Heart left ventricle (tissue), 16 donors: ENCODE measurements at regions not wholly inside any gene's neighbourhood (a gene's known extent, or its start where the extent isn't known, plus 50 kb on each side); places are given as distances from the start of the nearest gene placed in this dataset.
A peak's percentile ranks its signal among the peaks of the same experiment; 100 is the strongest.

Source experiments
- ATAC-seq, 4 donors: fragments of 200-7000 bp; cut with Tn5 transposase; one replicate each; pipeline ENCODE4 v1.9.1; 2020 to 2022; ENCODE audit warnings: moderate library complexity in 4 of 4, mild to moderate bottlenecking in 3 of 4, moderate number of reproducible peaks in 1 of 4
- DNase-seq, 5 donors: peaks; one replicate each; pipeline ENCODE4 v3.0.0-alpha.2; 2020
- H3K27ac ChIP-seq, 12 donors: fragments of 200-600 bp; sonication (generic) in 4 of 12; one replicate each; pipeline versions ENCODE4 v1.5.0 to v1.8.0; 2016 to 2022; ENCODE audit warnings: mild to moderate bottlenecking in 2 of 12
- H3K27me3 ChIP-seq, 9 donors: fragments of 200-600 bp; sonication (generic) in 2 of 9; one replicate each; pipeline versions ENCODE4 v1.5.1 to v1.8.0; 2016 to 2022; ENCODE audit warnings: mild to moderate bottlenecking in 3 of 9
- H3K36me3 ChIP-seq, 9 donors: fragments of 200-600 bp; sonication (generic) in 2 of 9; one replicate each; pipeline versions ENCODE4 v1.5.0 to v1.8.0; 2018 to 2022; ENCODE audit warnings: mild to moderate bottlenecking in 2 of 9
- H3K4me1 ChIP-seq, 12 donors: fragments of 200-600 bp; sonication (generic) in 4 of 12; one replicate each; pipeline versions ENCODE4 v1.5.0 to v1.8.0; 2016 to 2022; ENCODE audit warnings: mild to moderate bottlenecking in 3 of 12
- H3K4me3 ChIP-seq, 12 donors: fragments of 200-600 bp; sonication (generic) in 4 of 12; one replicate each; pipeline versions ENCODE4 v1.5.0 to v1.8.0; 2017 to 2022; ENCODE audit warnings: mild to moderate bottlenecking in 9 of 12, moderate library complexity in 4 of 12
- H3K9me3 ChIP-seq, 12 donors: fragments of 200-600 bp; sonication (generic) in 4 of 12; one replicate each; pipeline versions ENCODE4 v1.5.0 to v1.8.0; 2016 to 2022; ENCODE audit warnings: mild to moderate bottlenecking in 1 of 12
- POLR2A ChIP-seq, 2 donors: fragments of 450-650 bp; IDR thresholded peaks; one replicate each; pipeline ENCODE4 v1.6.1; 2017; ENCODE audit warnings: antibody characterized with exemption in 2 of 2, mild to moderate bottlenecking in 2 of 2, moderate library complexity in 2 of 2
- WGBS, 4 donors: extraction: QIAGEN DNeasy Blood & Tissue Kit in 2 of 4; methylation state at CpG; one replicate each; pipeline versions ENCODE4 v1.1.5 to v1.1.7; 2013 to 2018; 5-methylcytosine and 5-hydroxymethylcytosine counted together
- intact Hi-C, 10 donors: fragments of 100-400 bp; cut with DNase I; formaldehyde crosslinking; loops; one replicate each; pipeline versions ENCODE4 v1.11.1 to v1.14.2; 2022
- TF ChIP-seq, protein P1 (sequence below), 12 donors: fragments of 200-600 bp; sonication (generic) in 4 of 12; IDR thresholded peaks; one replicate each; pipeline versions ENCODE4 v1.5.0 to v1.8.0; 2018 to 2022; ENCODE audit warnings: antibody characterized with exemption in 12 of 12, mild to moderate bottlenecking in 5 of 12
- donor health status: ischemic (EF 13 %, LVEDD 7.1; RV severe dilation, severe dysfunction).
- donor health status: healthy with polysubstance abuse.
- donor health status: DM: no; HTN: yes; CAD: no.
- donor health status: DM: no; HTN: no; CAD: no.
- donor health status: ischemic (EF 25% LVEDD 6.9; RV normal size, moderate dysfunction).
- donor health status: ischemic (EF 25% LVEDD 5.7; RV mildly dilated, moderate dysfunction).
- donor health status: healthy.
- donor health status: DM: yes; HTN: yes; CAD: no.
- donor health status: ischemic (EF 35%, LVEDD 5.7; RV mildly dilated, moderate dysfunction).
- donor health status: nonischemic (EF 11% LVEDD 7.7; RV severe dilation, severe dysfunction).
- donor health status: DM: yes; HTN: yes; CAD: no.
- donor health status: PGD.
- donor health status: ischemic (EF 29% LVEDD 5.4; RV normal size, mild dysfunction).
- donor health status: nonischemic (EF 23%, LVEDD 6.1; RV moderate dilation, normal function).

DNA sequence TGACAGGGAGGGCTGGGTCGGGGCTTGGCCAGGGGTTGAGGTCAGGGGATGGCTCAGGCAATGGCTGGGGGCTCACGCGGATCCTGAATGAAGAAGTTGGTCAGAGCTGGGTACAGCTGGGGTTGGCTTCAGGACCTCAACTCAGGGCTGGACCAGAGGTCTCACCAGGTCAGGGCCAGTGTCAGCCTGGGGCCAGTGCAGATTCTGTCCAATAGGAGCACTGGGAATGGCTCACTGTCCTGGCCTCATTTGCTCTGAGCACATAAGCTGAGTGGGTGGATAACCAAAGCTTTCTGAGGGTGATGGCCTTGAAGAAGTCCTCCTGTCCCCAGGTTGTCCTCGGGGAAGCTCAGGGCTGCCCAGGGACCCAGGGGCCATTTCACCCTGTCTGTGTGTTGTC lies 54.9 kb upstream of the PCBD1 start:
- Histone ChIP-seq H3K9me3 (no peaks in the 10 kb centered on the region), H3K4me3 (no peak overlapping the region), H3K27me3 (no peaks in the 10 kb centered on the region), H3K36me3 (no peaks in the 10 kb centered on the region), H3K4me1 (peaks cover 0 to 42% (median 14%) of the 10 kb centered on the region in 12 donors), H3K27ac (peak overlapping the region in 3 of 12 donors; percentile 52 to 75 (median 65))
- ATAC-seq = no peak
- WGBS, 4 donors = 66 to 87% (median 85%) methylated on average over 3 to 4 of the region's 4 CpGs
- intact Hi-C loops = loop anchor here in 2 of 10 donors (5.0 to 10.0 kb wide), 2 partner anchors 122 to 124 kb away; no protein-coding TSS in a partner anchor
- no peak for DNase-seq
- TF ChIP-seq POLR2A (IDR thresholded peaks at IDR 0.05) = no peak
- TF ChIP-seq, protein P1, sequence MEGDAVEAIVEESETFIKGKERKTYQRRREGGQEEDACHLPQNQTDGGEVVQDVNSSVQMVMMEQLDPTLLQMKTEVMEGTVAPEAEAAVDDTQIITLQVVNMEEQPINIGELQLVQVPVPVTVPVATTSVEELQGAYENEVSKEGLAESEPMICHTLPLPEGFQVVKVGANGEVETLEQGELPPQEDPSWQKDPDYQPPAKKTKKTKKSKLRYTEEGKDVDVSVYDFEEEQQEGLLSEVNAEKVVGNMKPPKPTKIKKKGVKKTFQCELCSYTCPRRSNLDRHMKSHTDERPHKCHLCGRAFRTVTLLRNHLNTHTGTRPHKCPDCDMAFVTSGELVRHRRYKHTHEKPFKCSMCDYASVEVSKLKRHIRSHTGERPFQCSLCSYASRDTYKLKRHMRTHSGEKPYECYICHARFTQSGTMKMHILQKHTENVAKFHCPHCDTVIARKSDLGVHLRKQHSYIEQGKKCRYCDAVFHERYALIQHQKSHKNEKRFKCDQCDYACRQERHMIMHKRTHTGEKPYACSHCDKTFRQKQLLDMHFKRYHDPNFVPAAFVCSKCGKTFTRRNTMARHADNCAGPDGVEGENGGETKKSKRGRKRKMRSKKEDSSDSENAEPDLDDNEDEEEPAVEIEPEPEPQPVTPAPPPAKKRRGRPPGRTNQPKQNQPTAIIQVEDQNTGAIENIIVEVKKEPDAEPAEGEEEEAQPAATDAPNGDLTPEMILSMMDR (IDR thresholded peaks at IDR 0.05) = no peak

DNA sequence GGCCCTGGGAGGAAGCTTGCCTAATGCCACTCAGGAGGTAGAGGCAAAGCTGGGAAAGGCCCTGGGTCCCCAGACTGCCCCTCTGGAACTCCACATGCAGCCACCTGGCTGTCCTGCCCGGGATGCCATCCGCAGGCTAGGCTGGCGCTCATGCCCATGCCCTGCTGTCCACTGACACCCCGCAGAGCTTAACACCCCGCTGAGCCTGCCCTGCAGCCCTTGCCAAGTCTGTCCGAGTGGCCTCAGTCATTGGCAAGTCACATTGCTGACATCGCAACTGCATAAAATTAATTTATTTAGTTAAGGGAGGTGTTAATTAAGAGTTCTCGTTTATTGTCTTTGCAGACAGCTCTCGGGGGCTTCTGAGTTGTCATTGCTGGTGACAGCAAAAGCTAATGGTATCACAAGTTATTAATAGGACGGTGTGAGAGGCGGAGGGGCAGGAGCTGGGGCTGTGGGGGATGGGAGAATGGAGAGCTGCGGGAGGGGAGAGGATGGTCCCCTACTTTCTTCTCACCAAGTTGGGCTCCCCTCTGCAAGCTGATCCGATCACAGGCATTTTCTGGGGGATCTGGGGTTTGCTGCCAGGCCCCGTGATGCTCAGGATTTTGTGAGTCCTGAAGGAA lies 55.6 kb upstream of the PCBD1 start:
- ATAC-seq (peak; percentile 26 to 75 (median 60)), DNase-seq (peak in 2 of 5 donors; percentile 30 to 62)
- intact Hi-C loops = loop anchor here in 2 of 10 donors (5.0 to 10.0 kb wide), 2 partner anchors 121 to 123 kb away; no protein-coding TSS in a partner anchor
- TF ChIP-seq POLR2A (IDR thresholded peaks at IDR 0.05) = no peak
- TF ChIP-seq, protein P1 (IDR thresholded peaks at IDR 0.05) = no peak
- Histone ChIP-seq H3K36me3 (no peaks in the 10 kb centered on the region), H3K27ac (peak overlapping the region in 7 of 12 donors; percentile 18 to 75 (median 52)), H3K9me3 (no peaks in the 10 kb centered on the region), H3K4me3 (no peak overlapping the region), H3K27me3 (no peaks in the 10 kb centered on the region), H3K4me1 (peaks cover 0 to 41% (median 14%) of the 10 kb centered on the region in 12 donors)
- 46 to 58% (median 48%) methylated on average over 13 to 14 of the region's 14 CpGs for WGBS, 4 donors

DNA sequence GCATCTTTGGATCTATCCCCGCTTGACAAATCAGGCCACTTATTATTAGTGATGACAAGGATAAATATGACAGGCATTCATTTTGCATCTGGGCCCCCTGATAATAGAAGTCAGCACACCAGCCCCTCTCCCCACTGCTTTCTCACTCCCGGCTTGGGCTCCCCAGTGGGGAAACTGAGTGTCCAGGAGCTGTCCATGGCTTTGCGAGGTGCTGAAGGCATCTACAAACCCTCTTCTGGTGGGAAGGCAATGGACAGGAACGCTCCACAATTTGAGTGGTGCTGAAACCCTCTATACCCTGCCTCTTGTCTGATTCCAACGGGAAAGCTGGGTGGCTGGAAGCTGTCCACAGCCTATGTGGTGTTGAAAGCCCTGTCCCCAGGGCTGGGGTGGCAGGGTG lies 61.7 kb upstream of the PCBD1 start:
- Histone ChIP-seq H3K27me3 (no peaks in the 10 kb centered on the region), H3K9me3 (no peaks in the 10 kb centered on the region), H3K36me3 (no peaks in the 10 kb centered on the region), H3K4me3 (no peak overlapping the region), H3K4me1 (peaks cover 0 to under 1% (median 0%) of the 10 kb centered on the region in 12 donors), H3K27ac (no peak overlapping the region)
- no peak for ATAC-seq
- 56 to 74% (median 69%) methylated on average over 5 of the region's 5 CpGs for WGBS, 4 donors
- intact Hi-C loops = no loop called here
- DNase-seq = peak in 1 of 5 donors; percentile 17
- no peak for TF ChIP-seq POLR2A (IDR thresholded peaks at IDR 0.05)
- TF ChIP-seq, protein P1 (IDR thresholded peaks at IDR 0.05) = no peak

DNA sequence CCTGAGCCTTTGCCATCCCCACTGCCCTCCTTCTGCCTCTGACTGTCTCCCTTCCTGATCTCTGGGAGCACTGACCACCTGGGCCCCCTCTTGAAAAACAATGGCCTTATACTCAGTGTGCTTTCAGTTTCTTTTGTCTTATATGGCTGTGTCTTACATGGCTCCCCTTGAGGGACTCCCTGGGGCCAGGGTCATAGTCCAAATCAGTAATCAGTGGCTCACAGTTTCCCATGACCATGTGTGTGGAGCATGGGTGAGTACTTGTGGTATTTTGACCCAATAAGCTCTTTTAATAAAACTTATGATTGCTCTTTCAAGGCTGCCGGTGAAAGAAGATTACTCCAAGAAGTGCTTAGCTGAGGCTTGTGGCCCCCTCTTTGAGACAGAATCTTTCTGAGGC lies 62.4 kb upstream of the PCBD1 start:
- H3K27me3 ChIP-seq = no peaks in the 10 kb centered on the region
- DNase-seq (no peak), ATAC-seq (no peak)
- no peaks in the 10 kb centered on the region for H3K36me3 ChIP-seq
- no peak overlapping the region for H3K4me3 ChIP-seq
- TF ChIP-seq POLR2A (IDR thresholded peaks at IDR 0.05) = no peak
- TF ChIP-seq, protein P1 (IDR thresholded peaks at IDR 0.05) = no peak
- no peaks in the 10 kb centered on the region for H3K9me3 ChIP-seq
- 93 to 100% (median 97%) methylated on average over 1 of the region's 1 CpG for WGBS, 4 donors
- no peaks in the 10 kb centered on the region for H3K4me1 ChIP-seq
- no peak overlapping the region for H3K27ac ChIP-seq
- intact Hi-C loops = no loop called here
